Activated B cell treated with CpG ODN at 0.5 μM for 24 hours (primary cell): ENCODE measurements at regions not wholly inside any gene's neighbourhood (a gene's known extent, or its start where the extent isn't known, plus 50 kb on each side); places are given as distances from the start of the nearest gene placed in this dataset.
A peak's percentile ranks its signal among the peaks of the same experiment; 100 is the strongest.

Experiments used
- ATAC-seq: fragments of 200-7000 bp; cut with Tn5 transposase; one replicate; pipeline ENCODE4 v1.10.0; 2021; ENCODE audit warnings: low read depth, mild to moderate bottlenecking, moderate library complexity
- CTCF ChIA-PET: fragments of 350-600 bp; sonication (Branson Sonifier 250); formaldehyde crosslinking; loops from one replicate; lab custom pipeline; 2021; ENCODE audit warnings: antibody characterized with exemption; lab: Charles Lee
- POLR2A ChIA-PET: fragments of 350-600 bp; sonication (Branson Sonifier 250); formaldehyde crosslinking; loops from one replicate; lab custom pipeline; 2021; ENCODE audit warnings: antibody characterized with exemption; lab: Charles Lee
- DNase-seq: peaks from one replicate; pipeline ENCODE4 v3.0.0; 2022
- H3K27ac Mint-ChIP-seq: one replicate; pipeline ENCODE4 v1.8.0; 2020; ENCODE audit warnings: mixed read lengths
- H3K27me3 Mint-ChIP-seq: one replicate; pipeline ENCODE4 v1.8.0; 2021; ENCODE audit warnings: mixed read lengths
- H3K36me3 Mint-ChIP-seq: one replicate; pipeline ENCODE4 v1.8.0; 2021; ENCODE audit warnings: low read depth, mixed read lengths
- H3K4me1 Mint-ChIP-seq: one replicate; pipeline ENCODE4 v1.8.0; 2021; ENCODE audit warnings: mixed read lengths
- H3K4me3 Mint-ChIP-seq: one replicate; pipeline ENCODE4 v1.8.0; 2020; ENCODE audit warnings: mild to moderate bottlenecking, mixed read lengths
- H3K9me3 Mint-ChIP-seq: one replicate; pipeline ENCODE4 v1.8.0; 2020; ENCODE audit warnings: mixed read lengths
- intact Hi-C: fragments of 100-400 bp; cut with micrococcal nuclease; formaldehyde crosslinking; loops from one replicate; pipeline ENCODE4 v1.15.1; 2024
- TF ChIP-seq, protein P1 (sequence below): fragments of 200-600 bp; IDR thresholded peaks from one replicate; pipeline ENCODE4 v1.8.0; 2022; ENCODE audit warnings: antibody characterized with exemption, mild to moderate bottlenecking

- ATAC-seq, result no peak
- POLR2A ChIA-PET, result no interaction called here
- CTCF ChIA-PET, result no interaction called here
These were observed 603.0 kb downstream of the KCTD16 start for GRCh38 chr5:144773628-144774027.

GRCh38 chr5:144771802-144772201 is 601.1 kb downstream of the KCTD16 start:
- DNase-seq (no peak), ATAC-seq (no peak)
- no peaks in the 10 kb centered on the region for H3K27me3 Mint-ChIP-seq
- H3K4me3 Mint-ChIP-seq, result no peak overlapping the region
- POLR2A ChIA-PET, result no interaction called here
- no peaks in the 10 kb centered on the region for H3K4me1 Mint-ChIP-seq
- TF ChIP-seq, protein P1, sequence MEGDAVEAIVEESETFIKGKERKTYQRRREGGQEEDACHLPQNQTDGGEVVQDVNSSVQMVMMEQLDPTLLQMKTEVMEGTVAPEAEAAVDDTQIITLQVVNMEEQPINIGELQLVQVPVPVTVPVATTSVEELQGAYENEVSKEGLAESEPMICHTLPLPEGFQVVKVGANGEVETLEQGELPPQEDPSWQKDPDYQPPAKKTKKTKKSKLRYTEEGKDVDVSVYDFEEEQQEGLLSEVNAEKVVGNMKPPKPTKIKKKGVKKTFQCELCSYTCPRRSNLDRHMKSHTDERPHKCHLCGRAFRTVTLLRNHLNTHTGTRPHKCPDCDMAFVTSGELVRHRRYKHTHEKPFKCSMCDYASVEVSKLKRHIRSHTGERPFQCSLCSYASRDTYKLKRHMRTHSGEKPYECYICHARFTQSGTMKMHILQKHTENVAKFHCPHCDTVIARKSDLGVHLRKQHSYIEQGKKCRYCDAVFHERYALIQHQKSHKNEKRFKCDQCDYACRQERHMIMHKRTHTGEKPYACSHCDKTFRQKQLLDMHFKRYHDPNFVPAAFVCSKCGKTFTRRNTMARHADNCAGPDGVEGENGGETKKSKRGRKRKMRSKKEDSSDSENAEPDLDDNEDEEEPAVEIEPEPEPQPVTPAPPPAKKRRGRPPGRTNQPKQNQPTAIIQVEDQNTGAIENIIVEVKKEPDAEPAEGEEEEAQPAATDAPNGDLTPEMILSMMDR, result no peak
- intact Hi-C loops, result no loop called here
- CTCF ChIA-PET, result no interaction called here
- H3K36me3 Mint-ChIP-seq, result no peaks in the 10 kb centered on the region
- no peak overlapping the region for H3K27ac Mint-ChIP-seq
- peaks cover 2% of the 10 kb centered on the region for H3K9me3 Mint-ChIP-seq

More at GRCh38 chr5:144773628-144774027, 603.0 kb downstream of the KCTD16 start:
- Mint-ChIP-seq H3K27ac (no peak overlapping the region), H3K36me3 (no peaks in the 10 kb centered on the region), H3K27me3 (no peaks in the 10 kb centered on the region), H3K4me1 (no peaks in the 10 kb centered on the region), H3K9me3 (peaks cover 2% of the 10 kb centered on the region), H3K4me3 (no peak overlapping the region)
- no peak for DNase-seq
- TF ChIP-seq, protein P1, result no peak
- intact Hi-C loops, result no loop called here

DNA sequence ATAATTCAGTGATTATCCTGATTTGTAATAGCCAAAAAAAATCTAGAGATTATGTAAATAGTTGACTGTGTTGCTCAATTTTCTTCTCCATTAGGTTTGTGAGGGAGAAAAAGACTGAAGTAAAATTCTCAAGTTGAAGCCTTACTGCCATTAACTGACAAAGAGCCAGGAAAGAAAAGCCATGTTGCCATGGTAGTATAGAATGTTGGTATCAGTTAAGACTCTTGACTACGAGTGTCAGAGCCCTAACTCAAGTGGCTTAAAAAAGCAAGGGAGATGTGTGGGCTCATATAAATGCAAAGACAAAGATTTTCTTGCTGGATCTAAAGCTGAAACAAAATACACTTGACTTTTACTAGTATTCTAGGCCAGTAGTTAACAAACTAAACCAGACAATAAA is 571.7 kb downstream of the KCTD16 start:
- Mint-ChIP-seq H3K4me3 (no peak overlapping the region), H3K27me3 (no peaks in the 10 kb centered on the region), H3K4me1 (no peaks in the 10 kb centered on the region), H3K36me3 (no peaks in the 10 kb centered on the region), H3K27ac (no peak overlapping the region), H3K9me3 (peaks cover 10% of the 10 kb centered on the region)
- no peak for ATAC-seq
- TF ChIP-seq, protein P1, result no peak
- CTCF ChIA-PET, result no interaction called here
- POLR2A ChIA-PET, result no interaction called here
- DNase-seq, result no peak
- intact Hi-C loops, result no loop called here

- no peak for ATAC-seq
- H3K27ac Mint-ChIP-seq, result no peak overlapping the region
- no peaks in the 10 kb centered on the region for H3K27me3 Mint-ChIP-seq
- intact Hi-C loops, result no loop called here
- no peak for DNase-seq
- H3K4me3 Mint-ChIP-seq, result no peak overlapping the region
- H3K36me3 Mint-ChIP-seq, result no peaks in the 10 kb centered on the region
- POLR2A ChIA-PET, result no interaction called here
- no peaks in the 10 kb centered on the region for H3K4me1 Mint-ChIP-seq
- CTCF ChIA-PET, result no interaction called here
- TF ChIP-seq, protein P1, result no peak
- peaks cover 33% of the 10 kb centered on the region for H3K9me3 Mint-ChIP-seq
These were observed 561.1 kb downstream of the KCTD16 start for GRCh38 chr5:144731786-144732185.

- H3K27me3 Mint-ChIP-seq, result no peaks in the 10 kb centered on the region
- TF ChIP-seq, protein P1, result no peak
- H3K4me3 Mint-ChIP-seq, result peak overlapping the region; percentile 32
- no peak overlapping the region for H3K27ac Mint-ChIP-seq
- H3K9me3 Mint-ChIP-seq, result peaks cover 3% of the 10 kb centered on the region
- DNase-seq (no peak), ATAC-seq (peak; percentile 76)
- intact Hi-C loops, result no loop called here
- POLR2A ChIA-PET, result no interaction called here
- peaks cover 43% of the 10 kb centered on the region for H3K4me1 Mint-ChIP-seq
- CTCF ChIA-PET, result no interaction called here
- H3K36me3 Mint-ChIP-seq, result no peaks in the 10 kb centered on the region
These were observed 541.4 kb downstream of the KCTD16 start for GRCh38 chr5:144712090-144712489.
